Stimulated activated naive CD8-positive, alpha-beta T cell treated with anti-CD3 and anti-CD28 coated beads, Interleukin-15, Interleukin-2, amounts not matched to agents 100 ng/mL and 50 ng/mL, for 24 hours (primary cell): ENCODE measurements at regions not wholly inside any gene's neighbourhood (a gene's known extent, or its start where the extent isn't known, plus 50 kb on each side); places are given as distances from the start of the nearest gene placed in this dataset.
"Not testable (repeated sequence)": the region's sequence is repeated elsewhere in the genome, so short reads cannot be mapped to it uniquely, and the experiment has no call there.

Experiments
- H3K27ac Mint-ChIP-seq: one replicate; pipeline ENCODE4 v1.8.0; 2021; ENCODE audit warnings: mild to moderate bottlenecking, mixed read lengths
- H3K27me3 Mint-ChIP-seq: one replicate; pipeline ENCODE4 v1.8.0; 2021; ENCODE audit warnings: mixed read lengths
- H3K36me3 Mint-ChIP-seq: one replicate; pipeline ENCODE4 v1.8.0; 2021; ENCODE audit warnings: low read depth, mixed read lengths
- H3K4me1 Mint-ChIP-seq: one replicate; pipeline ENCODE4 v1.8.0; 2021; ENCODE audit warnings: low read depth, mixed read lengths
- H3K4me3 Mint-ChIP-seq: one replicate; pipeline ENCODE4 v1.8.0; 2021; ENCODE audit warnings: mild to moderate bottlenecking, mixed read lengths
- H3K9me3 Mint-ChIP-seq: one replicate; pipeline ENCODE4 v1.8.0; 2021; ENCODE audit warnings: mixed read lengths

GRCh38 chr2:138094031-138094430, 129.8 kb downstream of the HNMT start:
- Mint-ChIP-seq H3K9me3 (no peaks in the 10 kb centered on the region), H3K27me3 (no peaks in the 10 kb centered on the region), H3K27ac (no peak overlapping the region), H3K36me3 (no peaks in the 10 kb centered on the region), H3K4me3 (no peak overlapping the region), H3K4me1 (no peaks in the 10 kb centered on the region)

GRCh38 chr2:138095336-138095735, 131.1 kb downstream of the HNMT start:
- no peak overlapping the region for H3K27ac Mint-ChIP-seq
- H3K4me1 Mint-ChIP-seq: no peaks in the 10 kb centered on the region
- no peaks in the 10 kb centered on the region for H3K27me3 Mint-ChIP-seq
- no peaks in the 10 kb centered on the region for H3K36me3 Mint-ChIP-seq
- no peaks in the 10 kb centered on the region for H3K9me3 Mint-ChIP-seq
- H3K4me3 Mint-ChIP-seq: no peak overlapping the region

- H3K9me3 Mint-ChIP-seq, H3K4me3 Mint-ChIP-seq, H3K27me3 Mint-ChIP-seq, H3K4me1 Mint-ChIP-seq, H3K27ac Mint-ChIP-seq, H3K36me3 Mint-ChIP-seq: not testable (repeated sequence)
Observed at GRCh38 chr2:138099288-138099687, 135.0 kb downstream of the HNMT start.

- H3K4me1 Mint-ChIP-seq: no peaks in the 10 kb centered on the region
- H3K4me3 Mint-ChIP-seq: no peak overlapping the region
- H3K27ac Mint-ChIP-seq: no peak overlapping the region
- H3K9me3 Mint-ChIP-seq: no peaks in the 10 kb centered on the region
- peaks cover 6% of the 10 kb centered on the region for H3K27me3 Mint-ChIP-seq
- H3K36me3 Mint-ChIP-seq: no peaks in the 10 kb centered on the region
Observed at GRCh38 chr2:138101718-138102117, 137.4 kb downstream of the HNMT start.

- Mint-ChIP-seq H3K4me1 (no peaks in the 10 kb centered on the region), H3K27me3 (peaks cover 6% of the 10 kb centered on the region), H3K9me3 (no peaks in the 10 kb centered on the region), H3K36me3 (no peaks in the 10 kb centered on the region), H3K27ac (no peak overlapping the region), H3K4me3 (no peak overlapping the region)
Observed at GRCh38 chr2:138102664-138103063, 138.4 kb downstream of the HNMT start.

- no peak overlapping the region for H3K4me3 Mint-ChIP-seq
- no peak overlapping the region for H3K27ac Mint-ChIP-seq
- H3K27me3 Mint-ChIP-seq: peaks cover 6% of the 10 kb centered on the region
- H3K9me3 Mint-ChIP-seq: no peaks in the 10 kb centered on the region
- no peaks in the 10 kb centered on the region for H3K36me3 Mint-ChIP-seq
- no peaks in the 10 kb centered on the region for H3K4me1 Mint-ChIP-seq
Observed at GRCh38 chr2:138103156-138103555, 138.9 kb downstream of the HNMT start.

- H3K4me1 Mint-ChIP-seq: no peaks in the 10 kb centered on the region
- H3K36me3 Mint-ChIP-seq: no peaks in the 10 kb centered on the region
- no peaks in the 10 kb centered on the region for H3K9me3 Mint-ChIP-seq
- no peak overlapping the region for H3K27ac Mint-ChIP-seq
- H3K4me3 Mint-ChIP-seq: no peak overlapping the region
- peaks cover 6% of the 10 kb centered on the region for H3K27me3 Mint-ChIP-seq
Observed at GRCh38 chr2:138104071-138104470, 139.8 kb downstream of the HNMT start.

- Mint-ChIP-seq H3K27ac (no peak overlapping the region), H3K9me3 (no peaks in the 10 kb centered on the region), H3K4me1 (no peaks in the 10 kb centered on the region), H3K4me3 (no peak overlapping the region), H3K36me3 (no peaks in the 10 kb centered on the region), H3K27me3 (peaks cover 6% of the 10 kb centered on the region)
Observed at GRCh38 chr2:138105358-138105757, 141.1 kb downstream of the HNMT start.

GRCh38 chr2:138106606-138107005, 142.3 kb downstream of the HNMT start:
- no peaks in the 10 kb centered on the region for H3K36me3 Mint-ChIP-seq
- no peak overlapping the region for H3K4me3 Mint-ChIP-seq
- H3K9me3 Mint-ChIP-seq: no peaks in the 10 kb centered on the region
- H3K27ac Mint-ChIP-seq: no peak overlapping the region
- peaks cover 6% of the 10 kb centered on the region for H3K27me3 Mint-ChIP-seq
- H3K4me1 Mint-ChIP-seq: no peaks in the 10 kb centered on the region

- no peaks in the 10 kb centered on the region for H3K4me1 Mint-ChIP-seq
- peaks cover 6% of the 10 kb centered on the region for H3K27me3 Mint-ChIP-seq
- H3K9me3 Mint-ChIP-seq: no peaks in the 10 kb centered on the region
- H3K27ac Mint-ChIP-seq: no peak overlapping the region
- no peaks in the 10 kb centered on the region for H3K36me3 Mint-ChIP-seq
- no peak overlapping the region for H3K4me3 Mint-ChIP-seq
Observed at GRCh38 chr2:138107288-138107687, 143.0 kb downstream of the HNMT start.

- H3K4me1 Mint-ChIP-seq: no peaks in the 10 kb centered on the region
- no peak overlapping the region for H3K27ac Mint-ChIP-seq
- H3K9me3 Mint-ChIP-seq: peaks cover 2% of the 10 kb centered on the region
- H3K36me3 Mint-ChIP-seq: no peaks in the 10 kb centered on the region
- H3K4me3 Mint-ChIP-seq: no peak overlapping the region
- H3K27me3 Mint-ChIP-seq: no peaks in the 10 kb centered on the region
Observed at GRCh38 chr2:138110453-138111083, 146.3 kb downstream of the HNMT start.

- H3K4me3 Mint-ChIP-seq: no peak overlapping the region
- H3K36me3 Mint-ChIP-seq: no peaks in the 10 kb centered on the region
- H3K4me1 Mint-ChIP-seq: no peaks in the 10 kb centered on the region
- H3K27me3 Mint-ChIP-seq: no peaks in the 10 kb centered on the region
- H3K27ac Mint-ChIP-seq: no peak overlapping the region
- peaks cover 4% of the 10 kb centered on the region for H3K9me3 Mint-ChIP-seq
Observed at GRCh38 chr2:138112536-138112935, 148.3 kb downstream of the HNMT start.

- H3K4me1 Mint-ChIP-seq: no peaks in the 10 kb centered on the region
- no peak overlapping the region for H3K27ac Mint-ChIP-seq
- H3K9me3 Mint-ChIP-seq: peaks cover 4% of the 10 kb centered on the region
- H3K27me3 Mint-ChIP-seq: no peaks in the 10 kb centered on the region
- H3K36me3 Mint-ChIP-seq: no peaks in the 10 kb centered on the region
- H3K4me3 Mint-ChIP-seq: no peak overlapping the region
Observed at GRCh38 chr2:138113871-138114525, 149.7 kb downstream of the HNMT start.

GRCh38 chr2:138115666-138116065, 151.4 kb downstream of the HNMT start:
- peaks cover 4% of the 10 kb centered on the region for H3K9me3 Mint-ChIP-seq
- no peaks in the 10 kb centered on the region for H3K36me3 Mint-ChIP-seq
- no peak overlapping the region for H3K27ac Mint-ChIP-seq
- no peak overlapping the region for H3K4me3 Mint-ChIP-seq
- H3K4me1 Mint-ChIP-seq: no peaks in the 10 kb centered on the region
- H3K27me3 Mint-ChIP-seq: no peaks in the 10 kb centered on the region

GRCh38 chr2:138116456-138116855, 152.2 kb downstream of the HNMT start:
- Mint-ChIP-seq H3K9me3 (peaks cover 4% of the 10 kb centered on the region), H3K4me3 (no peak overlapping the region), H3K27ac (no peak overlapping the region), H3K4me1 (no peaks in the 10 kb centered on the region), H3K27me3 (no peaks in the 10 kb centered on the region), H3K36me3 (no peaks in the 10 kb centered on the region)
